Kidney tubule cell (primary cell): ENCODE measurements at regions not wholly inside any gene's neighbourhood (a gene's known extent, or its start where the extent isn't known, plus 50 kb on each side); places are given as distances from the start of the nearest gene placed in this dataset.

Source experiments
- DNase-seq: peaks from one replicate; pipeline ENCODE4 v3.0.0-alpha.2; 2018; ENCODE audit warnings: low spot score

DNA sequence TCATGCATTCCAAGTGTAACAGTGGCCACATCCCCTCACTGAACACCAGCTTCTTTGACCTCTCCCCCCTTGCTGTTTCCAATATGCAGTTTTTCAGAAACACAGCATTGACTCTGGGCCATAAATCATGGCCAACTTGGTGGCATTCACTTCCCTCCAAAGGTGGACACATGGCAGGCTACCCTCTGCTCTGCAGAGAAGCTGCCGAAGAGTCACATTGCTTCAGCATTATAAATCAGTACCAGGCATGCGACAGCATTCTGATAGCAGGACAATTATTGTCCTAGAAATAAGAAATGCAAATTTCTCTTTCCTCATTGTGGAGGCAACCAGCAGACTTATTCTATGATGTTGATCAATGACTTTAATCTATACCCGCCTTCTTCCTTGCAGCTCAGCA is 475.4 kb upstream of the GHITM start:
- DNase-seq, result no peak

DNA sequence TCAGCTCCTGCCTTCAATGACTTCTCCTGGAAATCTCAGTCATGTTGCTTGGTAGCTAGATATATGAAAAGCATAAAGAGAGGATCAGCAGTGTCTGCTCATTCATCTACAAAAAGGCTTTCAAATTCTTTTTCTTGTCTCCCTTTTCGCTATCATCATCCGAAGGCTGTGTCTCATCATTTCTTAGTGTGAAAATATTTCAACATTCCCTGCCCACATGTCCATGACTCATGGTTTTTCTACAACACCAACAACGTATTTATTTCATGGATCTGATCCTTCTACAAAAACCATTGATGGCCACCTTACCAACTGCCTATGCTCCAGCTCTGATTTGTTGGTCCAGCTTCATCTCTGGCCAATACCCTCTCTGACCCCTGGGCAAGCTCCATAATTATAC is 472.5 kb upstream of the GHITM start:
- DNase-seq, result no peak

DNA sequence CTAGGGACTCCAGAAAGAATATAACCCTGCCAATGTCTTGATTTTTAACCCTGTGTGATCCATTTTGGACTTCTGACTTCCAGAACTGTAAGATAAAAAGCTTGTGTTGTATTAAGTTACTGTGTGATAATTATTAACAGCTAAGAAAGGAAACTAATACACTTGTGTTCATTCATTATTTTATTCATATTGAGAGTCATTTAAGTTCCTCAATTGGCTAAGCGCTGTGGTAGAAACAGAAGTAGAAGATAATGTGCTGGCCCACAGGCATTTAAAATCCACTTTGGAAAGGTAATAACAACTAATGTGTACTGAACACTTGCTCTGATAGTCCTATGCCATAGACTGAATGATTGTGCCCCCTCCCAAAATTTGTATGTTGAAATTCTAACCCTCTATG is 471.7 kb upstream of the GHITM start:
- DNase-seq, result no peak

DNA sequence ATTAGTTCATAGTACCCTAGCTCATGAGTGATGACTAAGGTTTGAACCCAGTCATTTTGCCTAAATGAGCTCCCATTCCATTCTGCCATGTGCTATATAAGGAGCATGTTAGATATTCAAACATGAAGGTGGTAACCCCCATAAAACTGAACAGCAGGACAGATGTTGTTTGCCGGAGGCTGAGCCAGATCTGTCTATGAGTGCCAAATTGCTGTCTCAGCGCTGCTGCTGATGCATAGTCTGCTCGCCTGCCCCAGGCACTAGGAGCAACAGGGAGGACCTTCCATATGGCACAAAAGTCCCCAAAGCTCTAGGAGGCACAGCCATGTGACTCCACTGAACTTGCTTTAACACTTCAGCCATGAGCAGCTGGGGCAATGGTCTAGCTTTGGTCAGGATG is 466.0 kb upstream of the GHITM start:
- no peak for DNase-seq

DNA sequence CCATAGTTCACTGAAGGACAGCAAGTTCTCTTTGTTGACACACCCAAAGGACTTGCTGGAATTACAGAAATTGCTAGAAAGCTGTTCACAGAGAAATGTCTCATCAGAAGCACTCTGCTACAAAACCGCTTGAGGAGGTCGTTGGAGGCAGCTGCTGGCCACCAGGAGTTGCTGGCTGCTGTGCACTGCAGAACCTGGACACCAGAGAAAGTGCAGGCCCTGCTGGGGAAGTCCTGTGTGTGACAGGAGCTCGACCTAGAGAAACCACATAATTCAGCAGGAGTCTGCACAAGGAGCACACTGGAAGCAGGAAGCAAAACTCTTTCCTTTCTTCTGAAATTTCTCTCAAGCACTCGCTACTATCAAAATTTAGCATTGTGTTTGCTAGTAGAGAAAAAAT is 461.5 kb upstream of the GHITM start:
- DNase-seq, result no peak

DNA sequence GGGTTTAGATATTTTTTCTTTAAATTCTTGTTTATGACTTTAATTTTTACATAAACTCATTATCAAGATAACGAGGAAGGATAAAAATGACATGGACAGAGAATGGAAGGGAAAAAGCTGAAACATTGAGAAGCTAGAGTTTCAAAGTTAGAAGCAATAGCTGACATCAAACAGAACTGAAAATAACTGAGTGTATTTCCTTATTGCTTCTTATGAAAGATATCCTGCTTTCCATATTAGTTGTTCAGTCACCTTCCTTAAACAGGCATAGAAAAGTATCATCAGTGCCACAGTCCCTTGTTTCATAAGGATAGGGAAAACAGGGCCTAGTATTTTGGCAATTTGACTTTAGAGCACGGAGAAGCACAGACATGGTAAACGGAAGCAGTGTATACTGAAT is 460.5 kb upstream of the GHITM start:
- DNase-seq, result no peak

DNA sequence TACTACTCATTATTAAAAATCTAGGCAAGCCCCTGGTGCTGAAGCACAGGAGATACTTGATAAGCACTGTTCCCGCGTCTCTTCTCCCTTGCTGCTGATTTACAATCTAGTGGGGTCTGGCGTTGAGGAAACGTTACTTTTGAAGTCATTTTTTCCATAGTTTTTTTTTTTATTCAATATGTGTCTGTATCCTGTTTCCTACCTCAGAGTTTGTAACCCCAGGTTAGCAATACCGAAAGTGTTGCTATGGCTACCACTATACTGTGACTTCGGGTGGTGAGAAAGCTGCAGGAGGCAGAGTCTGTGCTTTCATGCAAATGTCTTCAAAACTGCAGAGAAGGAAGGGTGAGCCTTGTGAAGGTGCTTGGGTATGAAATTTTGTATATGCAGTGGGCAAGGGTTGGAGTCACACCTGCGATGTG is 458.8 kb upstream of the GHITM start:
- DNase-seq, result no peak

DNA sequence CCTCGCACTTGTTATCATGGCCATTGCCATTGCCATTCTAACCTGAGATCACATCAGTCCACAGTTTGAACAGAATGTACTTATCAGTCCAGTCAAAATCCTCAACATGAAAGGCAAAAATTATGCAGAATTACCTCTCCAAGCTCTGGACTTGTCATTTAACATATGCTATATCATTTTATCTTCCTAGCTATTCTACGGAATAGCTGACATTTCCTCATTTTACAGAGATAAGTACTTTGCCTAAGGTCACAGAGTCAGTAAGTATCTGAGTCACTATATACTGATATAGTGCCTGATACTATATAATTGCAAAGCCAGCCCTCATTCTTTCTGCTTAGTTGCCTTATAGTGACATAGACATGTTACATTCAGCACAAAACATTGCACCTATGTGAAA is 456.9 kb upstream of the GHITM start:
- no peak for DNase-seq

DNA sequence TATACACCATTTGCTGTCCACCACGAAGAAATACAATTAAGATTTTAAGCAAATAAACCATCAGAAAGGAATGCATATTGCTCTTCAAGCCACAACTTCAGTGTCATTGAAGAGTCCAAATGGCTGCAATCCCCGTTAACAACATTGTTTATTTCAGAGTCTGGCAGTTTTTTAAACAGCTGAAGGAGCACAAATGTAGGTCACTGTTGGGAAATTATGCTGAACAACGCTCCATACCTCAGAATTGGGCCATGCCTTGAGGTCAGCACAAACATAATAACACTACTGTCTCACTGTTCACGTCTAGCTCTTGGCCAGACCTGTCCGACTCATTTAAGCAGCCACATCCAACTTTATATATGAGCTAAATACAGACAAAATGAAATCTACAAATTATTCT is 453.9 kb upstream of the GHITM start:
- DNase-seq, result no peak

DNA sequence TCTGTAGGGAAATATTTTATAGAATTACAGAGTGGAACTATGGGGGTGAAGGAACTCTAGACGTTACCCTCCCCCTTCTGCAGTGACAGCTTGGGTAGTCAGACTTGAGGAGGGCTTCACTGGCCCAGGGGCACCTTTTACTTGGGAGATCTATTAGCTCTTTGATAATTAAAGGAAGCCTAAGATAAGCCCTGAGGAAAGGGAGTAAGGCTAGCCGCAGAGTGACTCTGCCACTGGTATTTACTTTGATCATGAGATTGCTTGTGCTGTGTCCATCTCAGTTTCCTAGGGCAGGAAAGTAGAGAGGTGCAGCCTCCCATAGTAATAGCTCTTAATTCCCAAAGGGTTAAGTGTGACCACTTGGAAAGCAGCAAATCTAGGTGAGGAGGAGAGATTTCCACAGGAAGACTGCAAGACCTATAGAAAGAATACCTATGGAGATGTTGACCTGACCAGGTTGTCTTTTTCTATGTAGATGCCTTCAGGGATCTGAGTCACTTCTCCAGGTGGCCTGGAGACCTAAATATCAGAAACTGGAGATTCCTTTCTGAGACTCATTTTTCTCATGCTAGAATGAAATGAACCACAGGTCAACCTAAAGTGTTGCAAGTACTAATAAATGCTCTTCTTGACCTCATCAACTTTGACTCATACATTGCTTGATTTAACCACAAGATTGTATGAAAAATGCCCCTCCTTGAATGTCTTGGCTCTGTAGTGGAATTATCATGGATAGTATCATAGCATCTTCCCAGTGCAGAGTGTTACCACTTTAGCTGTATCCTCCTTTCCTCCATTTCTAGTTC is 447.3 kb upstream of the GHITM start:
- peak; percentile 3 for DNase-seq

DNA sequence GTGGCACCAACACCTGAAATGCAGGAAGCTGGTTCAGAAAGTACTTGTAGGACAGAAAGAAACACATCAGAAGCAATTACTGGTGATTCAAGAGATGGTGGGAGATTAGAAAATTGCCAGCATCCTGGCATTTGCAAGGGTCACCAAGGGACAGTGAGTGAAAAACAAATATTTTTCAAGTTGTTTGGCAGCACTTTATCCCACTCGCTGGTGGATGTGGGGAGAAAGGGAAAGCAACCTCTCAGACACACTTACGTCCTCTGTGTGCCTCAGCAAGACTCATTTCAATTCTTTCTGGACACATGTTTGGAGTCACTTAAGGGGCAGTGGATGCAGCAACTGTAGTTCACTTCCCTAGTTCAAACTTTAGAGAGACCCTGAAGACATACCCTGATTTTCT is 440.4 kb upstream of the GHITM start:
- DNase-seq, result no peak

DNA sequence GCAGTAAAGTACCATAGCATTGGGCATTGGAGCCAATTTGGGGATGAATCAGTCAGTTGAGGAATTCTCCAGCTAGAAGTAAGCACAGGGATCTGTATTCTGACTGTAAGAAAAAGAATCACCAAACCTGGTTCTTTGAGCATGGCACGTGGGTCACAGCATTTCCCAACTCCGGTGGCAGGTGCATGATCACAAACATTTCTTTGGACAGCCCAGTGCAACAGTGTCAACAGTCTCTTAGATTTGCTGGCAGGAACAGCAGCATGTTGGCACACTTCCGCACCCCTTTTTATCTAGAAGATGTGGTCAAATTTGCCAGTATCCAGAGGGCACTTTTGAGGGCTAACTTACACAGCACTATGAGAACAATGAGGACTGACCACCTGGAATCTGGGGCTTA is 437.5 kb upstream of the GHITM start:
- DNase-seq, result no peak

DNA sequence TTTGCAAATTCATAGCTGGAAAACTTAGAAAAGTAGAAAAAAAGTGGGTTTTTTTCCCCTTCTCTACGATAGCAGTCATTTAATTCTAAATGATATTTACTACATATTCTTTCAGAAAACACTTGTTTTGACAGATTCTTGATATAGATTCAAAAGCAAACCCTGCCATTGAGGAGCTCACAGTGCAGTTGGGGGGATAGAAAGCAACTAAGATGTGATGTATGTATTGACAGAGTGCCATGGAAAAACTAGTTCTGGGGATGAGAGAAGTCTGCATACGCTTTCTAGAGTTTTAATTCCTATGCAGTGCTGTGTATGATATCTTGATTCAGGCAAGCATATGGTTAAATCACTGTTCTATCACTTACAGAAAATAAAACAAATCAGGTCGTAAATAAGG is 436.6 kb upstream of the GHITM start:
- DNase-seq, result no peak

DNA sequence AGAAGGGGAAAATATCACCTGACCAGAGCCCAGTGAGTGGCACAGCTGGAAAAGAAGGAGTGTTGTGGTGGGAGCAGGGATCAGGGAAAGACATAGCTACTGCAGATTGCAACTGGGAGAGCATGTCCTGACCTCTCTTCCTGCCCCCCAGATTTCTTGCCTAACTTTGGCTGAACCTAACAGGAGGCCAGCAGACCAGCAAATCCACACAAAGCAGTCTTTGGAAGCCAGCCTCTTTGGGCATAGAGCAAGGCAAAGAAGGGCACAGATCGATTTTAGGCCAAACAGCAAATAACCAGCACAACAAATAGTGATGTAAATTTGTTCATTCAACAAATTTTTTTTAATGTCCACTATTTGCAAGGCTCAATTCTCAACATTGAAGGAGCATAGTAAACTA is 433.2 kb upstream of the GHITM start:
- DNase-seq, result no peak

DNA sequence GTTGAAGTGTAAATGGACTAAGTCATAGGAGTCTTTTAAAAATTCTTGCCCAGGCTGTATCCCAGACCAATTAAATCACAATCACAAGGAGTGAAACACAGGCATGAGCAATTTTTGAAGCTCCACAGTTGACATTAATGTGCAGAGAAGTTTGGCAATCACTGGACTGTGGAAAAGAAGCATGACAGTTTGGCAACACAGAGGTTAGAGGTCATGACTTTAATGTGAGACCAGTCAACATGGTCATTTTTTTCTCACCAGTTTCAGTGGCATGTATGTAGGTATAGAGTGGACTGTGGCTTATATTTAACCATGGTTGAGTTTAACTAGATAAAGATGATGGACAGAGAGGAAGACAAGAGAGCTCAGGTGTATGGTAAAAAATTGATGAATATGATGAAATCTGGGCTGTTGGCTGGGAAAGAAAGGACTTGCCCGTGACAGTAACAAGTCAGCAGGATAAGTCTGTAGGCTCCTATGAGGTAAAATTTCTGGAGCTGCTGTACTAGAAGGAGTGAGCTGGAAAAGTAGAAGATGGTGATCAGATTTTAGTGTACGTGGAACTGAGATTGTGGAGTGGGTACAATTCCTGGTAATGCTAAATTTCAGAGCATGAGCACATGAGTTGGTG is 432.2 kb upstream of the GHITM start:
- DNase-seq, result no peak

DNA sequence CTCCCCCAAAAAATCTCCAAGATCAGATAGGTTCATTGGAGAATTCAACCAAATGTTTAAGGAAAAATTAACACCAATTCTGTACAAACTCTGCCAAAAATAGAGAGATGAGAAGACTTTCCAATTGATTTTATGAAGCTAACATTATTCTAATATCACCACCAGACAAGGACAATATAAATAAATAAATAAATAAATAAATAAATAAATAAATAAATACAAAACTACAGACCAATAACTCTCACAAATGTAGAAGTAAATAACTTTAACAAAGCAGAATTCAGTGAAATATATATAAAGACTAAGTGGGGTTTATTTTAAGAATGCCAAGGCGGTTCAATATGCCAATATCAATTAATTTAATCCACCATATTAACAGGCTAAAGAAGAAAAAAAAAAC is 425.9 kb upstream of the GHITM start:
- no peak for DNase-seq

DNA sequence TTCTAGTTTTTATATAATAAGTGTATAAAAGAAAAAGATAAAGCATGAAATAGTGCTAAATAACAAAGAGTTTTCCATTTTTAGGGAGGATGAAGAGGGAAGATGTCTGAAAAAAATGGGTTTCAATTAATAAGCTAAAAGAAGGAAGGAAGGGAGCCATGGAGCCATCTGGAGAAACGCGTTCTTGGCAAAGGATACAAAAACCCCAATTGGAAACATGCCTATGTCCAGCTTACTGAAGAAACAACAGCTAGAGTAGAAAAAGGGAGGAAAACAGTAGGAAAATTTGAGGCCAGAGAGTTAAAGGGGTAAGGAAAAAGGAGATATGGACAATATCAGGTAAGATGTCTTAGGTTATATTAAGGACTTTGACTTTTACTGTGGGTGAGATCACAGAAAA is 416.2 kb upstream of the GHITM start:
- no peak for DNase-seq

DNA sequence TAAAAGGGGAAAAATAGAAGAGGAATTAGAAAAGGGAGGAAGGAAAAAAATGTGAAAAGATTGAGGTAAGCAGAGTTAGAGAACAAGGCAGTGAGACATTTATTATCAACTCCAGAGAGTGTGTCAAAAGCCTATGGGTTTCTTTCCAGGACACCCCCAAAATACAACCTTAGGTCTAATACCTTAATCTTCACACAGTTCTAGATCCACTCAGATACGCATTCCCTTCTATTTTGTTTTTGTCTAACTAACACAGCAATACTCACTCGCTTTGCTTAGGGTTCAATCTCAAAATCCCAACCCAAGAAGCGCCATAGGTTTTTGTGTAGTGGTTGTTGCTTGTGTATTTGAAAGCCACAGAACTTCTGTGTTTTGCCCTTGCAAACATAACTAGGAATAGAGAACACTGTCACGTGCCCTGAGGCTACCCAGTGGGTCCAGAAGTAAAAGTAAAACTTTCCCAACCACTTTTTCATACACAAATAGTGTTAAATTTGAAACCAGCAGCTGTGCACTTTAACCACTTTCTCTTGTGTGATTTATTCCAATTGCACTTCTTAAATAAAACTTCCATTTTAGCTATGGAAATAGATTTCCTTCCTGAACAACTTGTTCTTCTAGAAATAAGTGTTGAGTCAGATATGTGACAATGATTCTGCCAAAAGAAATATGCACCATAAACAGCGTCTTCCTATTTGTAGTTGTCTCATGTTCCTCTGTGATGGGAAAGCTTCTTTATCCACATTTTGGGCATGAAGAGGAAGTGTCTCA is 414.7 kb upstream of the GHITM start:
- no peak for DNase-seq

DNA sequence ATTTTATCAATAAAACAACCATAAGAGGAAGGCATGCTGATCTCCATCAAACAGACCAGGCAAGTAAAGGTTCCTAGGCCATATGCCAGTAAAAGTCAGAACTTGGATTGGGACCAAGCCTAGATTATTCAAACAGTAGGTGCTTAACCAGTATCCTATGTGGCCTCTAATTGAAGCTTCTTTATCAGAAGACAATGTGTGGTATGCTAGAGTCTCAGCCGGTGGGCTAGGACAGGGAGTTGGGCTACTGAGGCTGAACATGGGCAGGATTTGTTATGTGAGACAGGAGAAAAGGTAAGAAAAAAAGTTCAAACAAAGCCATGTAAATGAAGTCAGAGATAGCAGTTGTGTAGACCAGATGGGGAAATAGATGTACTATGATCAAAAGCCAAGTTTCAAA is 413.7 kb upstream of the GHITM start:
- DNase-seq, result no peak

DNA sequence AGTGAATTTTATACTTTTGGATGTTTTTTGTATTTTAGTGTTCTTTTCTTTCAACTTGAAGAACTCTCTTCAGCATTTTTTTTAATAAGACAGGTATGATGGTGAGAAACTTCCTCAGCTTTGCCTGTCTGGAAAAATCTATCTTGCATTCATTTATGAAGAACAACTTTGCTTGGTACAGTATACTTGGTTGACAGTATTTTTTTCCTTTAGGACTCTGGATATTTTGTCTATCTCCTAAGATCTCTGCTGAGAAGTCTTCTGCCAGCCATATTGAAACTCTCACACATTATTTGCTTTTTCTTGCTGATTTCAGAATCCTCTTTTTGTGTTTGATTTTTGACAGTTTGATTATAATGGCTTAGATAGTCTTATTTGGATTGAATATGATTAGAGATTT is 405.0 kb upstream of the GHITM start:
- no peak for DNase-seq

DNA sequence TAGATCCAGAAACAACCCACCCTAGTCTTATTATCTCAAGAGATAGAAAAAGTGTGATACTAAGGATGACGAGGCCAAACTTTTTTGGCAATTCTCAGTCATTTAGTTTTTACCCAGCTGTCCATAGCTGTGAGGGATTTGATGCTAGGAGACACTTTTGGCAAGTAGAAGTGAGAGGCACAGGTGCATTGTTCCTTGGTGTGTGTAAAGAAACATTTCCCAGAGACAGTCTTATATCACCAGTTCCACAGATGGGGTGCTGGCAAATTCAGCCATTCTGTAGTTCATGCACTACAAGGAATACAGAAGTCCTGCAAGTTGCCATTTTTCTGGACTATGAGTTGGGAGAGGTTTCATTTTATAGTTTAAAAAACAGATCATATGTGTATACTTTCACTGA is 403.3 kb upstream of the GHITM start:
- no peak for DNase-seq

DNA sequence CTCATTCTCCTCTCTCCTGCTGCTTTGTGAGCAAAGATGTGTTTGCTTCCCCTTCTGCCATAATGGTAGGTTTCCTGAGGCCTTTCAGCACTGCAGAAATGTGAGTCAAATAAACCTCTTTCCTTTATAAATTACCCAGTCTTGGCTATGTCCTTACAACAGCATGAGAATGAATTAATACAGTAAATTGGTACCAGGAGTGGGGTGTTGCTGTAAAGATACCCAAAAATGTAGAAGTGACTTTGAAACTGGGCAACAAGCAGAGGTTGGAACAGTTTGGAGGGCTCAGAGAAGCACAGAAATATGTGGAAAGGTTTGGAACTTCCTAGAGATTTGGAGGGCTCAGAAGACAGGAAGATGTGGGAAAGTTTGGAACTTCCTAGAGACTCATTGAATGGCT is 388.7 kb upstream of the GHITM start:
- no peak for DNase-seq

DNA sequence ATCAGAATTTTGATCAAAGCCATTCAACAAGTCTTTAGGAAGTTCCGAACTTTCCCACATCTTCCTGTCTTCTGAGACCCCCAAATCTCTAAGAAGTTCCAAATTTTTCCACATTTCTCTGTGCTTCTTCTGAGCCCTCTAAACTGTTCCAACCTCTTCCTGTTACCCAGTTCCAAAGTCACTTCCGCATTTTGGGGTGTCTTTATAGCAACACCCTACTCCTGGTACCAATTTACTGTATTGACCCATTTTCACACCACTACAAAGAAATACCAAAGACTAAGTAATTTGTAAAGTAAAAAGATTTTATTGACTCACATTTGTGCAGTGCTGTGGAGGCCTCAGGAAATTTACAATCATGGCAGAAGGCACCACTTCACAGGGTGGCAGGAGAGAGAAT is 385.8 kb upstream of the GHITM start:
- DNase-seq, result no peak
